ENCODE measurements at regions not wholly inside any gene's neighbourhood (a gene's known extent, or its start where the extent isn't known, plus 50 kb on each side); places are given as distances from the start of the nearest gene placed in this dataset.

DNA sequence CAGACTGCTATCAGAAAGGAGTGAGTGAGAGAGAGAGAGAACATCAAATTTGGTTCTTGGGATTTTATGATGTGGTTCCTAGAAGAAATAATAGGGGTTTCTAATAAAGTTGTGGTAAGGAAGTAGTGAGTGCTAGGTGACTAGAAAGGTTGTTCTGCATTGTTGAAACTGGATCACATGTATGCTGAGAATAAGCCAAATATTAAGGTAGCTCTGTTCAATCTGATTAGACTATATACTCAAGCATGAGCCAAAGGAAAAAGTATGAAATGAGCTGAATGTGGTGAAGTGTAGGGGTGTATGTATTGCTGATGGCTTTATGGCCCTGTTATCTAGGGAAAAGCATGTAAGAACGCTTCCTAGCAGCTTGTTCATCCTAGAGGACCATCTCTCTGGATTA lies 63.0 kb upstream of the IMPG1 start:
- TF ChIP-seq CTCF (IDR thresholded peaks at IDR 0.05) (no peak), POLR2A (IDR thresholded peaks at IDR 0.05) (no peak)

Data from ovary (tissue), 3 donors.